Esophagus muscularis mucosa (tissue), 4 donors: ENCODE measurements at regions not wholly inside any gene's neighbourhood (a gene's known extent, or its start where the extent isn't known, plus 50 kb on each side); places are given as distances from the start of the nearest gene placed in this dataset.

ENCODE experiments used
- CTCF ChIP-seq, 3 experiments: fragments of 200-600 bp in 2 of 3; fragments of 450-650 bp in 1 of 3; sonication (generic) in 2 of 3; IDR thresholded peaks; one replicate each; pipeline ENCODE4 v1.5.1; 2017 to 2019; ENCODE audit warnings: antibody characterized with exemption in 3 of 3, mild to moderate bottlenecking in 2 of 3, moderate library complexity in 1 of 3
- EP300 ChIP-seq: sonication (generic); formaldehyde crosslinking; IDR thresholded peaks from one replicate; pipeline ENCODE4 v1.6.1; 2017; ENCODE audit warnings: antibody characterized with exemption
- POLR2A ChIP-seq: fragments of 450-650 bp; IDR thresholded peaks from one replicate; pipeline ENCODE4 v1.6.1; 2017; ENCODE audit warnings: antibody characterized with exemption, moderate library complexity, mild to moderate bottlenecking, low read depth

- TF ChIP-seq CTCF (IDR thresholded peaks at IDR 0.05): peak in 2 of 3 experiments; percentile 30 to 45
- no peak for TF ChIP-seq EP300
- TF ChIP-seq POLR2A: no peak
These were observed 138.1 kb upstream of the HMCN1 start for GRCh38 chr1:185595835-185596667.
